ENCODE measurements at regions not wholly inside any gene's neighbourhood (a gene's known extent, or its start where the extent isn't known, plus 50 kb on each side); places are given as distances from the start of the nearest gene placed in this dataset.

GRCh38 chr4:167787231-167787630, 305.1 kb upstream of the ANXA10 start:
- Histone ChIP-seq H3K27me3 (no peaks in the 10 kb centered on the region), H3K9ac (no peak overlapping the region), H3K4me1 (peaks cover 40% of the 10 kb centered on the region), H3F3A (ENCODE audit: low read depth) (peaks cover 17% of the 10 kb centered on the region), H4K20me1 (ENCODE audit: low read depth) (no peaks in the 10 kb centered on the region), H3K4me2 (no peak overlapping the region), H3K79me2 (ENCODE audit: low read depth) (no peaks in the 10 kb centered on the region), H3K4me3 (no peak overlapping the region), H3K9me3 (ENCODE audit: low read depth) (no peaks in the 10 kb centered on the region), H3K27ac (peak overlapping the region; percentile 5), H2AFZ (replicated peaks) (peak overlapping the region; percentile 70), H3K36me3 (no peaks in the 10 kb centered on the region)
- no peaks in the 10 kb centered on the region for H3K9me3 Mint-ChIP-seq
- TF ChIP-seq EZH2 (IDR thresholded peaks at IDR 0.05): no peak
- no peak for TF ChIP-seq EZH2phosphoT487 (IDR thresholded peaks at IDR 0.05)
- TF ChIP-seq CTCF (IDR thresholded peaks at IDR 0.05): no peak
- H3K27ac Mint-ChIP-seq: no peak overlapping the region
- no peak overlapping the region for H3K4me3 Mint-ChIP-seq
- H3K4me1 Mint-ChIP-seq: peaks cover 18% of the 10 kb centered on the region
- no peak for DNase-seq (ENCODE audit: low spot score)
- H3K27me3 Mint-ChIP-seq (ENCODE audit: insufficient read depth, low read depth): no peaks in the 10 kb centered on the region
- H3K36me3 Mint-ChIP-seq: no peaks in the 10 kb centered on the region

GRCh38 chr4:167802463-167803212, 289.7 kb upstream of the ANXA10 start:
- no peaks in the 10 kb centered on the region for H3F3A ChIP-seq (ENCODE audit: low read depth)
- no peaks in the 10 kb centered on the region for H3K27me3 ChIP-seq
- no peak for DNase-seq (ENCODE audit: low spot score)
- no peak overlapping the region for H3K4me2 ChIP-seq
- no peaks in the 10 kb centered on the region for H3K9me3 Mint-ChIP-seq
- H3K4me1 ChIP-seq: no peaks in the 10 kb centered on the region
- H3K9ac ChIP-seq: no peak overlapping the region
- H3K4me3 Mint-ChIP-seq: no peak overlapping the region
- H3K4me1 Mint-ChIP-seq: peaks cover 8% of the 10 kb centered on the region
- H3K36me3 Mint-ChIP-seq: no peaks in the 10 kb centered on the region
- H3K4me3 ChIP-seq: no peak overlapping the region
- no peak overlapping the region for H3K27ac Mint-ChIP-seq
- H3K79me2 ChIP-seq (ENCODE audit: low read depth): no peaks in the 10 kb centered on the region
- H3K27me3 Mint-ChIP-seq (ENCODE audit: insufficient read depth, low read depth): no peaks in the 10 kb centered on the region
- H2AFZ ChIP-seq (replicated peaks): no peak overlapping the region
- H3K36me3 ChIP-seq: no peaks in the 10 kb centered on the region
- no peak for TF ChIP-seq CTCF (IDR thresholded peaks at IDR 0.05)
- TF ChIP-seq EZH2phosphoT487 (IDR thresholded peaks at IDR 0.05): no peak
- TF ChIP-seq EZH2 (IDR thresholded peaks at IDR 0.05): no peak
- no peak overlapping the region for H3K27ac ChIP-seq
- no peaks in the 10 kb centered on the region for H4K20me1 ChIP-seq (ENCODE audit: low read depth)
- no peaks in the 10 kb centered on the region for H3K9me3 ChIP-seq (ENCODE audit: low read depth)

- Mint-ChIP-seq H3K4me3 (no peak overlapping the region), H3K9me3 (peaks cover 7% of the 10 kb centered on the region), H3K27ac (no peak overlapping the region), H3K27me3 (ENCODE audit: insufficient read depth, low read depth) (peaks cover 2% of the 10 kb centered on the region), H3K4me1 (no peaks in the 10 kb centered on the region), H3K36me3 (no peaks in the 10 kb centered on the region)
- TF ChIP-seq EZH2 (IDR thresholded peaks at IDR 0.05) (no peak), EZH2phosphoT487 (IDR thresholded peaks at IDR 0.05) (no peak), CTCF (IDR thresholded peaks at IDR 0.05) (no peak)
- DNase-seq (ENCODE audit: low spot score): no peak
- no peaks in the 10 kb centered on the region for H3K79me2 ChIP-seq (ENCODE audit: low read depth)
- no peaks in the 10 kb centered on the region for H3K27me3 ChIP-seq
- H3K36me3 ChIP-seq: no peaks in the 10 kb centered on the region
- no peak overlapping the region for H3K4me3 ChIP-seq
- H3K27ac ChIP-seq: no peak overlapping the region
- H3K4me1 ChIP-seq: no peaks in the 10 kb centered on the region
- H4K20me1 ChIP-seq (ENCODE audit: low read depth): no peaks in the 10 kb centered on the region
- H3K9ac ChIP-seq: no peak overlapping the region
- no peak overlapping the region for H3K4me2 ChIP-seq
- H2AFZ ChIP-seq (replicated peaks): no peak overlapping the region
- peaks cover 11% of the 10 kb centered on the region for H3K9me3 ChIP-seq (ENCODE audit: low read depth)
- H3F3A ChIP-seq (ENCODE audit: low read depth): no peaks in the 10 kb centered on the region
Measured at GRCh38 chr4:167811958-167812357, 280.4 kb upstream of the ANXA10 start.

Data from neural progenitor cell (in vitro differentiated cells).